Brain microvascular endothelial cell (primary cell): ENCODE measurements at regions not wholly inside any gene's neighbourhood (a gene's known extent, or its start where the extent isn't known, plus 50 kb on each side); places are given as distances from the start of the nearest gene placed in this dataset.

Experiments
- DNase-seq: peaks from one replicate; pipeline ENCODE4 v3.0.0-alpha.2; 2020
- H3K27ac ChIP-seq: fragments of 250-450 bp; sonication (Bioruptor Pico); 2 replicates; pipeline ENCODE4 v1.5.1; 2020; ENCODE audit warnings: mild to moderate bottlenecking, moderate library complexity
- H3K27me3 ChIP-seq: fragments of 250-450 bp; sonication (Bioruptor Pico); replicated peaks from 2 replicates; pipeline ENCODE4 v1.5.1; 2020; ENCODE audit warnings: mild to moderate bottlenecking
- H3K36me3 ChIP-seq: fragments of 250-450 bp; sonication (Bioruptor Pico); replicated peaks from 2 replicates; pipeline ENCODE4 v1.5.1; 2020; ENCODE audit warnings: mild to moderate bottlenecking
- H3K4me3 ChIP-seq: 2 replicates; pipeline ENCODE4 v1.5.1; 2011; ENCODE audit warnings: low read depth, mild to moderate bottlenecking, control low read depth, low read length, moderate library complexity
- in situ Hi-C: cut with HindIII; loops from 2 replicates; pipeline ENCODE4 v1.10.0; 2017; ENCODE audit warnings: low sequenced_read_pairs, low pct_ligation_motif_present
- TF ChIP-seq, protein P1 (sequence below): IDR thresholded peaks from 2 replicates; pipeline ENCODE4 v1.5.1; 2011; ENCODE audit warnings: low read depth, mild to moderate bottlenecking, moderate library complexity, low read length, control low read depth, inconsistent platforms; ENCODE audit errors: missing control alignments

DNA sequence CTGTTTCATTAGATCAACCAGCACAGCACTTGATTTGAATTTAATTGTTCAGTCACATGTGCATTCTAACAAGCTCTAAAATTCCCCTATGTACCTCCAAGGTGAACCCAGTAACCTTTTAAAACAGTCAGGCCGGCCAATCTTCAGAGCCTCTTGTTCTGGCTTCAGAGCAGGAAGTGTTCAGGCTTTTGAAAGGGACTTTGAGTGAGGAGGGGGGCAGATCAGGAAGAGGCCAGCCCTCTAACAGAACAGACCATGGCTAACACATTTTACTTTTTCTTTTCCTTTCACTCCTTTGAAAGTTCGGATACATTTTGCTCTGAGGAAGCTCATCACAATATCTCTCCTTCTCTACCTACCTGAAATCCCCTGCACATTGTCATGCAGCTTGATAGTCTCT is 390.3 kb downstream of the TBC1D4 start:
- DNase-seq = no peak
- TF ChIP-seq, protein P1, sequence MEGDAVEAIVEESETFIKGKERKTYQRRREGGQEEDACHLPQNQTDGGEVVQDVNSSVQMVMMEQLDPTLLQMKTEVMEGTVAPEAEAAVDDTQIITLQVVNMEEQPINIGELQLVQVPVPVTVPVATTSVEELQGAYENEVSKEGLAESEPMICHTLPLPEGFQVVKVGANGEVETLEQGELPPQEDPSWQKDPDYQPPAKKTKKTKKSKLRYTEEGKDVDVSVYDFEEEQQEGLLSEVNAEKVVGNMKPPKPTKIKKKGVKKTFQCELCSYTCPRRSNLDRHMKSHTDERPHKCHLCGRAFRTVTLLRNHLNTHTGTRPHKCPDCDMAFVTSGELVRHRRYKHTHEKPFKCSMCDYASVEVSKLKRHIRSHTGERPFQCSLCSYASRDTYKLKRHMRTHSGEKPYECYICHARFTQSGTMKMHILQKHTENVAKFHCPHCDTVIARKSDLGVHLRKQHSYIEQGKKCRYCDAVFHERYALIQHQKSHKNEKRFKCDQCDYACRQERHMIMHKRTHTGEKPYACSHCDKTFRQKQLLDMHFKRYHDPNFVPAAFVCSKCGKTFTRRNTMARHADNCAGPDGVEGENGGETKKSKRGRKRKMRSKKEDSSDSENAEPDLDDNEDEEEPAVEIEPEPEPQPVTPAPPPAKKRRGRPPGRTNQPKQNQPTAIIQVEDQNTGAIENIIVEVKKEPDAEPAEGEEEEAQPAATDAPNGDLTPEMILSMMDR = no peak
- Histone ChIP-seq H3K27ac (no peak overlapping the region), H3K36me3 (no peaks in the 10 kb centered on the region), H3K27me3 (no peaks in the 10 kb centered on the region), H3K4me3 (no peak overlapping the region)
- in situ Hi-C loops = no loop called here

DNA sequence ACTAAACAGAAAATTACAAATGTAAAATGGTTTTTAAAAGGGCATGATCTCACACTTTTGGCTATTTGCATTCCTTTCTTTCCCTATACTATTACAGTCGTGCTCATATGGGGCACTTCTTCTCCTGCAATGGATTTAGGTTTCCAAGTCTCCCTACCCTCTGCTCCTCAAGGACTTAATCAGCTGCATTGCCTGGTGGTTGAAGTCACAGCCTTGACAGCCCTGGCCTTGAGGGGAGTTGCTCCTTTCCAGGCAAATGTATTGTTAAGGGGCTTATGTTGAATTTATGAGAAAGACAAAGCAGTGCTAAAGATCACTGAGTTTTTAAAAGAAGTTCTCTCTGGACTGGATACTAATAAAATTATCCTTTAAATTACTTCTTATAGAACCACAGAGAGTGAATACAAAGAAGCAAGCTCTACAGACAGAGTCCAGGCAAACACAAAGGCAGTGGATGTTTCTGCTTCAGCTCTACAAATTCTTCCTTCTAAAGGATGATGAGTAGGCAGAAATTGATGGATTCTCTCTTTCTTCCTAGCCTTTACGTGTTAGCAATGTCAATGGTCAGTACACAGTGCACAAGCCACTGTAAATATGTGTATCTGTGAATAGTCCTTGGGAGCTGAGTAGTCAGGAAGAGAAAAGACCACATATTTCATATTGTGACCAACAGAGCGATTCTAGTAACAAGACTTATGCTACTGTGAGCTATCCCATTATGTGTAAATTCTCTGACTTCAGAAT is 390.9 kb downstream of the TBC1D4 start:
- no peak overlapping the region for H3K4me3 ChIP-seq
- in situ Hi-C loops = no loop called here
- no peak for DNase-seq
- TF ChIP-seq, protein P1 = no peak
- H3K27me3 ChIP-seq = no peaks in the 10 kb centered on the region
- no peak overlapping the region for H3K27ac ChIP-seq
- no peaks in the 10 kb centered on the region for H3K36me3 ChIP-seq

DNA sequence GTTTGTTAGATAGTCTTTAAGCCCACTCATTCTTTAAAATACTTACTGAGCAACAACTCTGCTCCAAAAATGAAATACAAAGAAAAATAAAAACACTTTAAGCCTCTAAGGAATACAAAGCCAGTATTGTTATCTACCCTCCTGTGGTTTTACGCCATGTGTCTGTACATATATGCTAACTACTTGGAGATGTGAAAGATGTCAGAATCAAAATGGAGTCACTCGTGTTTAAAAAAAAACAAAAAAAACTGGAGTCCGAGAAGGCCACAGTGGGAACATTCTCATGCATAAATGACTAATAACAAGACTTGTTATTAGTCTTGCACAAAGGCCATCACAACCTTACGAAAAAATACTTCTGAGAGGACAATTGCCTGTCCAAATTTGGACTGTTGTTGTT is 393.1 kb downstream of the TBC1D4 start:
- no peak overlapping the region for H3K27ac ChIP-seq
- H3K36me3 ChIP-seq = no peaks in the 10 kb centered on the region
- TF ChIP-seq, protein P1 = no peak
- H3K4me3 ChIP-seq = no peak overlapping the region
- no peak for DNase-seq
- in situ Hi-C loops = no loop called here
- H3K27me3 ChIP-seq = no peaks in the 10 kb centered on the region

DNA sequence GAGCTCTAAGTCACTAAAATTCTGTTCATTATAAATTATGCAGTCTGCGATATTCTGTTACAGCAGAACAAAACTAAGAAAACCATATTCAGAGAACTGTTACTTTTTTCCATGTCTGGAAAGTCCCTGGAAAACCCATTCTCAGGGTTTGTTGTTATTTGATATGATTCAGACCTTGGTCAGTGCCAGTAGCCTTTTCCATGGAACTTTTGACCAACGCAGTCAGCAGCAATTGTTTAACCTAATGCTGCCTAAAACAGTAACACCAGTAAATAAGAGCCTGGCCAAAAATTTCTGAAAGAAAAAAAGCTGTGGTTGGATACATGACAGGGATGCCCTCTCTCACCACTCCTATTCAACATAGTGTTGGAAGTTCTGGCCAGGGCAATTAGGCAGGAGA is 402.7 kb downstream of the TBC1D4 start:
- DNase-seq = peak; percentile 63
- TF ChIP-seq, protein P1 = no peak
- Histone ChIP-seq H3K27me3 (no peaks in the 10 kb centered on the region), H3K4me3 (no peak overlapping the region), H3K36me3 (no peaks in the 10 kb centered on the region), H3K27ac (no peak overlapping the region)
- in situ Hi-C loops = no loop called here

DNA sequence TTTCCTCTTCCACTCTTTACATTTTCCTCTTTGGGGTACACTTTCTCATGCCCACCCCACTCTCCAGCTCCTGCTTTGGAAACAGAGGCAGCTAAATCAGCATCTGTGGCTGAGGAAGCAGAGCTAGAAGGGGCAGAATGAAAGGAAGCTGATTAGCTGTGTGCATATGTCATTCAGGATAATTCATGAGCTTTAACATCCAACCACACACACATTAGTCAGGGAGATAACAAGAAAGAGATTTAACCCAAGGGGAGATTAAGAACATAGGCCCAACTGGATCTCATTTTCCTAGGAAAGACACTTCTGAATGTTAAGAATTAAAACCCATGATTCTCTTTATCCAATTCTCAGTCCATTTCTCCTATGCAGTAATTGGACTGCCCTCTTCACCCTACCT is 405.5 kb downstream of the TBC1D4 start:
- TF ChIP-seq, protein P1 = no peak

DNA sequence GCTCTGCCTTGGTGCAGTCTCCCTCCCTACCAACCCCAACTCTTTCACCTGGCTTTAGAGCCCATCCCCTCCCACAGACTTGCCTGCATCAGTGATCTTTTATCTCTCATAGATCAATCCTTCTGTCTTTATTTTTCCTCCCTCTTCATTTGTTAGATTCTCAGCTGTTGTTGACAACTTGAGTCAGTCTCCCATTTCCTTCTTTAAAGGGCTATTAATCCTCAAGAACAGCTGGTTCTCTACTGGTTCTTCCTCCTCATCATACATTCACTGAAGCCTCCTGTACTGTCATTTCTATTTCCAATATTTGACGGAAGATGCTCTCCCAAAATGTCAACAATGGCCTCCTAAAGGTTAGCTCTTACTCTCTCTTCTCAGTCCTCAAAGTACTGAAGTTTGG is 408.2 kb downstream of the TBC1D4 start:
- Histone ChIP-seq H3K27me3 (no peaks in the 10 kb centered on the region), H3K4me3 (no peak overlapping the region), H3K36me3 (no peaks in the 10 kb centered on the region), H3K27ac (no peak overlapping the region)
- in situ Hi-C loops = no loop called here
- TF ChIP-seq, protein P1 = no peak
- no peak for DNase-seq

More for the DNA sequence above, 405.5 kb downstream of the TBC1D4 start:
- no peak overlapping the region for H3K4me3 ChIP-seq
- in situ Hi-C loops = no loop called here
- H3K36me3 ChIP-seq = no peaks in the 10 kb centered on the region
- H3K27ac ChIP-seq = no peak overlapping the region
- no peak for DNase-seq
- no peaks in the 10 kb centered on the region for H3K27me3 ChIP-seq
